ENCODE measurements at regions not wholly inside any gene's neighbourhood (a gene's known extent, or its start where the extent isn't known, plus 50 kb on each side); places are given as distances from the start of the nearest gene placed in this dataset.

DNA sequence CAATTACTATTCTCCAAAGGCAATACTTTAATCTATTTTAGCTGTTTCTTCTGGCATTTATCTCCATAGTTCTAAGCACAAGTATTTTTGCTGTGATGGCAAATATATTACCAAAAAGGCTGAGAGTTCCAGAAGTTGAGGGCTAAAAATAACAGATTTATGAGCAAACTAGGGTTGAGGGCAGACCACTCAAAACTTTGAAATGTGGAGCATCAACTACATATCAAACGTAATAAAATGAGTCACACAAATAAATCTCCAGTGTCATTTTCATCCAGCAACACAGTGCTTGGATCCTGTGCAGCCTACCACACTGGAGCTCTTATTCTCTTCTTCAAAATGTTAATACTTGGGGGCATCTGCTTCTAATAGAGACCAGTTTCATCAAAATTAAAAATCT is 163.9 kb downstream of the HS3ST1 start:
- DNase-seq, result no peak

DNA sequence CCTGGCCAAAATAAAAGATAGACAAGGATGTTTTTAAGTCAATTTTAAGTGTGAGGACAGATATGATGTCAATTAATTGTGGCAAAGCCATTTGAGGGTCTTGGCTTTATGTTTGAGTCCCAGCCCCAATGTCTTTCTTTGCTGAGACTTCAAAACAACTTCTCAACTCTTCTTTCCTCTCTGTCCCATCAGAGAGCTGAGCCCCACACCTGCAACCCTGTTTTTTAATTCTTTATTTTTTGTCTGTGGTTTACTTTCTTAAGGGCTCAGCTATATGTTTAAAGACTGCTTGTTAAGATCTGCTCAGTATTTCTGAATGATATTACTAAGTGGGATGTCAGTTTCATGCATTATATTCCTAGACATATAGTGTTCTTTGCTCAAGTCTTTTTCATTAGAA is 164.3 kb downstream of the HS3ST1 start:
- DNase-seq, result no peak

DNA sequence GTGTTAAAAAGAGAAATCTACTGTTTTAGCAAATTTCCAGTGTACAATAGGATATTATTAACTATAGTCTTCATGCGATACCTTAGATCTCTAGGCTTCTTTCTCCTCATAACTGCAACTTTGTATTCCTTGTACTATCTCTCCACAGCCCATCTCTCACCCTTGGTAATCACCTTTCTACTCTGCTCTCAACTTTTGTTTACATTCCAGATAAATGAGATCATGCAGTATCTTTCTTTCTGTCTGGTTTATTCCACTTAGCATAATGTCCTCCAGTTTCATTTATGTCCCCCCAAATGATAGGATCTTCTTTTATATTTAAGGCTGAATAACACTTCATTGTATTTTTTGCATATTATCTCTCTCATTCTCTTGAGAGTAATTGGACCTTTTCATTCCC is 165.5 kb downstream of the HS3ST1 start:
- DNase-seq, result no peak

DNA sequence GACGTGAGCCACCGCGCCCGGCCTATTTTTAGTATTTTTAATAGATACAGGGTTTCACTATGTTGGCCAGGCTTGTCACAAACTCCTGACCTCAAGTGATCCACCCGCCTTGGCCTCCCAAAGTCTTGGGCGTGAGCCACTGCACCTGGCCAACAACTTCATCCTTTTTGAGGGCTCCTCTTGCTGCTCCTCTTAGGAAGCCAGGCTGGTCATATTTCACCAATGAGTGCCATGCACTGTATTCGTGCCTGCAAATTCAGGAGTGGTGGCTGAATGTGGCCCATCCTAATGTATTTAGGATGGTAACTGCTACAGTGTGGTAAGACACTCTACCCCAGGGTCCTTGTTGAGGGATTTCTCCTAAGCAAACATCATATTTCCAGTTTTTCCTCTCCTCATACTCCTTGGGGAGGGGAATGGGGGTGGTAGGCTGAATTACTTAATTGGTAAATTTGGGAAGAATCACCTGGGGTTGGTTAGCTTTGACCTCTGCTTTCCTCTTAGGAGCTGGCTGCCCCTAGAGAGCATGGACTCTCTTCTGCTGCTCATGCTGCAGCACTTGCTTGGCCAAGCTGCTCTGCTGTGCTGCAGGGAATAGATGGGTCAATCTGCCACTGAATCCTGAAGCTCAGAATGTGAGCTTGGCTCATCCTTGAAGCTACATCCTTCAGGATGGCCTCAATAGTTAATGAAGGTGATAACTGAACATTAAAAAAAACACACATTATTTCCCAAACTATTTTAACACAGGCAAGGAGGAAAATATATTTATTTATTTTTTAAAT is 167.4 kb downstream of the HS3ST1 start:
- DNase-seq, result no peak

DNA sequence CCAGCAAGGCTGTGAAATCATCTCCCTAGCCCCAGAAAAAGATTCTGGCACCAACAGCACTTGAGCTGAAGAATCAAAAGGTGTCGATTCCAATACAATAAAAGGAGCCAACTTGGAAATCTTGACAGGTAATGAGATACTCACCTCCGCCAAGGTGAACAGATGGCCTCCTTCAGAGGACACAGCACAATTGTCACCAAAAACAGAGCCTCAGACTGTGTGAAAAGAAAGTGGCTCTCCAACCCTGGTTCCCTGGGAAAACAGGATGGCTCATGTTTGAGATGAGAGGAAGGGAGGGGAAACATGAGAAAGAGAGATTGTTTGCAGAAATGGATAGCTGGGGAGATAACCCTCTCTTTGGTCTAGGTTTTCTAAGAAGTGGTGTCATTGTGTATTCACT is 168.9 kb downstream of the HS3ST1 start:
- DNase-seq, result no peak

DNA sequence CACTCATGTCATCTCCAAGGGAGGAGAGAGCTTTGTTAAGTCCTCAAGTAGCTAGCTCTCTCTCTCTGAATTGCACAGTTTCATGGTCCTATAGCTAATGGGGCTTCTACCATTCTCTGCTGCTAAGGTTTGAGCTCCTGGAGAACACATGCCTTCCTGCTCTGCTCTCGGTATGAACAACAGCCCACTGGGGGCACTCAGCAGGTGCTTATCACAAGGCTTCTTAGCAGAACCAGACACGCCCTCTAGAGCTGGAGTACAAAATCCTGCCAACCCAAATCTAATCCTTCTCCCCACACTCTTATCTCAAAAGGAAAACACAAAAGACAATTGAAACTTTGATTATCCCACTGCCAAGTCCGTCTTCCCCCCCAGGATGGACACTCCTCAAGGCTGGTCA is 176.5 kb downstream of the HS3ST1 start:
- DNase-seq, result no peak

DNA sequence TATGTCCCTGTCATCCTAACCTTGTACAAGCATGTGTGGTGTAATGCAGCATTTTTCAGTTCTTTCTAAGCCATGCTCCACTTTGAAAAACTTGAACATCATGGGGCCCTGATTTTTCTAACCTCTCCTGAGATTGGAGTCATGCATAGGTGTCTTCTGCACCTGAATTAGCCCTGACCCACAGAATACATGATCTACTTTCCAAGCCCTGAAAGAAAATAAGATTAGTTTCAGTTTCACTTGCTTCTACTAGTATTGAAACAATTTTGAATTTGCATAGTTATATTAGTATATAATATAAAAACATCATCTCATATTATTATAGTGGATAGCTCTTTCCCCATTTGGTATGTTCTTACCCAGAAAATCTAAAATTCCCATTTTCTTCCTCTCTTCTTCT is 178.2 kb downstream of the HS3ST1 start:
- no peak for DNase-seq

DNA sequence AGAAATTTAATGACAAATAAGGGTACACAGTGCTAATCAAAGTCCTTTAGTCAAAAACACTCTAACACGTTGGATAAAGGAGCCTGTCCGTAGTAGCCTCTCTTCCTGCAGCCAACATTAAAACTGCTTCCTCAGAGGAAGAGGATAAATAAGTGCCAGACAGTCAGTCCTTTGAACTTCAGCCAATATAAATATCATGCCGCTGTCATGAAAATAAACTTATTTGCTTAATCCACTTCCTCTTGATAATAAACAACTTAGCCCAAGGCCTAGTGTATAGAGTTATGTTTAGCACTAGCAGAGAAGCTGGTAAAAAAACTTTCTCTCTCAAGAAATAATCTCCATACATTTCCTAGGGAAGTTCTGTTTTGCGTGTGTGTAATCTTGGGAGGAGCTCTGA is 196.7 kb downstream of the HS3ST1 start:
- DNase-seq, result peak; percentile 53

DNA sequence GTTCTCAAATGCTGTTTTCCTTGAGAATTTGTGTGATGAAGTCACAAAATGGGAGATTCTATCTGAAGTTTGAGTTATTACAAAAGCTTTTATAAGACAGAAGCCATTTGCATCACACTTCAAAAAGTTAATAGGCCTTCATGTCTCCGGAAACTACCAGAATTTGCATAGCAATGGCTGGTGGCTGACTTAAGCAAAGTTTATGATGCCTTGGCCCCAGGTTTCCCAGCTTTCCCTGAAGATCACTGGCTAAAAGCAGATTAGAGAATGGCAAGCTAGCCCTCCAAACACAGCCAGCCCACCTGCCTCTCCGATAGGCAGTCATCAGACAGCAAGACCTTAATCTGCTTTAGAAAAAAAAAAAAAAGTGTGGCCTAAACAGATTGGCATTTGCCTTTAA is 197.8 kb downstream of the HS3ST1 start:
- DNase-seq, result no peak

DNA sequence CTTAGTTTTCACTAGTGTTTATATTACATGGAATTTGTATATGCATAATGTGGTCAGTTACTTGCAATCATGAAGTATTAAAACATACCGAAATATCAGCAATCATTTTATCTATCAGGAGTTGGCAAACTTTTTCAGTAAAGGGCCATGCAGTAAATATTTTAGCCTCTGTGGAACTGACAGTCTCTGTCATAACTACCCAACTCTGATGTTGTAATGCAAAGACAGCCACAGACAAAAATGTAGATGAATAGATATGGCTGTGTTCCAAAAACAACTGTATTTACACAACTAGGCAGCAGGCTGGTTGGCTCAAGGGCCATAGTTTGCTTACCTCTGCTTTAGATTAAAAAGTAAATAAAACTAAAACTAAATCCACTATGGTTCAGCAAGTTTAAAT is 200.2 kb downstream of the HS3ST1 start:
- DNase-seq, result no peak

DNA sequence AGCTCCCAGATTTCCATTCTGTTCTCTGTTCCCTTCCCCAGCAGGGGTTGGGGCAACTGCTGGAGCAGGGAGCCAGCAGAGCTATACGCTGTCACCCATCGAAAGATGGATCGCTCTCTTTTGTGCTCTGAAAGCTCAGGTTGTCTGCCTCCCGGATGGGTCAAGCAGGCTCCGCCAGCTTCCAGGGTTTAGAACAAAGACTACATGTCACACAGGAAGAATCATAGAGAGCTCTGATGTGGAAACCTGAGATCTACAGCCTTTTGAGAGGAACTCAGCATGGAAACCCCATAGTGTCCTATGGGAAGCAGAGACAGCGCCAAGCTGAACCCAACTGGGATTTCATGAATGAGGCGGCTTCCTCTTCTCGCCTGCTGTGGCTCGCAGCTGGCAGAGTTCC is 205.4 kb downstream of the HS3ST1 start:
- DNase-seq, result peak; percentile 80

DNA sequence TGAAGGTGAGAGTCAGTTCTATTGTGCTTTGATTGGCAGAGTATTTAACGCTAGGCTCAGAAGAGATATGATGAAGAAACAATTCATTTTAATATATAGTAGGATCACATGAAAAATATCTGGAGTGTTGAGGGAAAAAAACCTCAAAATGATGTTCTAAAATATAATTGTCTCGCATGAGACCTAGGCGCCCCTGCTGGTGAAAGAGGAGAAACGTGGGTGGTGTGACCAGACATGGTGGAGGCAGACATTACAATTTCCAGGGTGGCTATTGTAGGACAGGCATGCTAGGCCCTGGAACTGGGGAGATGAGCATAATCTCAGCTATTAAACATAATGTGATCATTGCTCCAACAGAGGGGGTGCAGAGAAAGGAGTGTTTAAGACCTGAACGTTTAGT is 210.0 kb downstream of the HS3ST1 start:
- DNase-seq, result no peak

DNA sequence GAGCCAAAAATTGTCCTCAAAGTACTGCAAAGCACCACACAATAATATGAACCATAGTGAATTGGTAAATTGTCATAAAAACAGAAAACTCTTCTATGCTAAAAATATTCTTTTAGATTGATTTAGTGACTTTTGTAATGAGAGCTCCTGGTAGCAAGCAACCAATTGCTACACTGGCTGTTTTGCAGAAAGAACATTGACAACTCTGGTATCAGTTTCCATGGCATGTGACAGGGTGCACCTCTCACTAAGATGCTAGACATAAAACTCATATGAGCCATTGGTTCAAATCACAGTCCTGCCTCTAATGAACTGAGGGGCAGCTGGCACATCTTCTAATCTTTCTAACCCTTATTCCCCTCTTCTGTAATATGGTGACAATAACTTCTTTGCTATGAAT is 212.2 kb downstream of the HS3ST1 start:
- DNase-seq, result no peak

DNA sequence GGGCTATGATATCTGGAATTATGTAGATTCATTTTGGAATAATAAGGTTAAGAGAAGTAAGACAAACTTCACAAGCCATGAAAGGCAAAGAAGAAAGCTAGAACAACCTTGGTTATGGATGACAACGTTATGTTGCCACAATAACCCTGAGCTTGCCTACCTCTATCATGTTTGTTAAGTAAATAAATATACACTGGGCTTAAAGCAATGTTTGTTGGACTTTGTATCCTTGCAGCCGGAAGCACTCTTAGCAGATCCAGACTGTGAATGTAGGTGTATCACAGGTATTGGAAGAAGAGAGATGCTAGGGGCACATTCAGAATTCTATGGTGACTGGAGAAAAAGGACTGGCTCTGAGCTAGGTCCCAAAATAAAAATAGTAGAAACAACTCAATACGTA is 214.4 kb downstream of the HS3ST1 start:
- DNase-seq, result no peak

DNA sequence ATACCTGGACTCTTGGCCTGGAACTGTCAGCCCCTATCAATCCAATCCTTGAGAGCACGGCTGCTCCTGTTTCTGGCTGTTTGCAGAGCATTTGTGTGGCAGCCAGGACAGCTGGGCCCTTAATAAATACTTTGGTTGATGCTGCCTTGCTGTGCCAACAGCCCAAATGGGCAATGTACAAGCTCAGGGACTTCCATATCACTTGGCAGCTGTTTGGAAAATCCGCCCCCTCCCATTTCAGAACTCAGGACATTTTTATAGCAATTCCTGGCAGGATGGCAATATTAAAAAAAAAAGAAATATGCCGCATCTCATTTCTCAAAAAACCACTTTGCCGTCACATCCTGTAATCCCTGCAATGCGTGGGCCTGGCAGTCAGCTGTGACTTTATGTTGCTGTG is 218.9 kb downstream of the HS3ST1 start:
- DNase-seq, result no peak

DNA sequence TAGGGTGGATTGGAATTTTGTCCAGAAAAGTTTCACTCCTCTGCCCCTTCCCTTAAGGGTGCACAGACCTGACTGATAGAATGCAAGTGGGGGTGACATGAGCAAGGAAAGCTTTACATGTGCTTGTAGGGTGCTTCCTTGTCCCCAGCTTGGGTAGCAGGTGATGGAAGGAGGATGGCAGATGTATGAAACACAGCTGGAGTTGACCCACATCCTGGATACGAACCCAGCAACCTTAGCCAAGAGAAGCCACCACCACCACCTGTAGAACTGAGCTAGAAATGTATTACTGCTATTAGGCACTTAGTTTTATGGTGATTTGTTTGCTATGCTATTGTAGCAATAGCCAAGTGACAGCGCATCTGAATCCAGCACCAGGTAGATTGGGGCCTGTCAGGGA is 227.4 kb downstream of the HS3ST1 start:
- DNase-seq, result no peak

DNA sequence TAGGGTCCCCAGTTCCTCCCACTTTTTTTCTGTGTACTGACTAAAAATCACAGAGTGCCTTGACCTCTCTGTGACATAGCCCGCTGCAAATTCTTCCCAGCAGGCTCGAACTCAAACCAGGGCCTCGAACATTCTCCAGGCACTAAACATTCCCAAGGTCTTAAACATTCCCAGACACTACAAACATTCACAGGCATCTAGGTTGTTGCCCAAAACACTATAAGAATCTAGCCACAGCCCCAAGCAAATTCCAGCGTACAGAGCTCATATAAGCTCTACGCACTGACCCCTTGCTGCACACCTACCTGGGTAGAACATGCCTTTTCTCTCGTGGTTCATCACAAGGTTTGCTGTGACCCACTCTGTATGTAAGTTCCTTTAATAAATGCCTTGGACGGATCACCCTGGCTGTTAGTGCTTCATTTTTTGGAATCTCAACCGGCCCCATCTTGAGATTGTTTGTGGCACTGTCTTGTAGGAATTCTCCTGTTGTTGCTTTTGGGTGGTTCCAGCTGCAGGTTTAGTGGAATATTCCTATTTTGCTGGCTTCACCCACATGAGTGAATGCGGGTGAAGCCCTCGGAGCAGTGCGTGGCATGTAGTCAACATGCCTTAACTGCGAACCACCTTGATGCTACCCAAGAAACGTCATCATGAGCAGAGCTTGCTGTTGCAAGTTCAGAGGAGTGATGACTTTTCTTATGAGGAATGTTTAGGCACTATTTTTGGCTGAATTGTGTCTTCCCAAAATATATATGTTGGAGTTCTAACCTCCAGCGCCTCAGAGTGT is 230.0 kb downstream of the HS3ST1 start:
- DNase-seq, result no peak

DNA sequence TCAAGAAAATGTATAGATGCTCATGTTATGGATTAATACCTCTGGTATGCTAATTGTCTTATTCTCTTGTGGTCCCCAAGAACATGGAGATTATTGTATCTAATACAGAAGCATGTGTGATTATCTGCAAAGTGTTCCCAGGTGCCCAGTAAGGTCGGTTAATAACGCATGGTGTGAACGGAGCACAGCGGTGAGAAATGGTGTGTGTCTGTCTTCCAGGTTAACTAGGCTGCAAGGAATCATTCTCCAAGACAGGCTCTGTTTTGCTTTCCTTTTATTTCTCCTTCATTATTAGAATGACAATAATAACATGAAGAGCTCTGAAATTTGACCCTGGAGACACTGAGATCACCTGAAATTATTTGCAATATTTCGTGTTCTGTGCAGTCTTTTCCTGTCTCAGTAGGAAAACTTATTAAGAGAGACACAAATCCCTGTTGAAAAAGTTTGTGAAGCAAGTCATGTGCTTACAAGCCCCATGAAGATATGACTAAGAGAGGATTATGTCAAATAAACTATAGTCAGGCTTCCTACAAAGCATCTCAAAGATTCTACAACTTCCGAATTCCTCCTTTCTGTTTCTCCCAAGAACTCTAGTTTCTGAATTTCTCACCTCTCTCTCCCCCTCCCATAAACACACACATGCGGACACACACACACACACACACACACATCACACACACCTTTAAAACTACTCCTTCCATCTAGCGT is 230.9 kb downstream of the HS3ST1 start:
- DNase-seq, result no peak

DNA sequence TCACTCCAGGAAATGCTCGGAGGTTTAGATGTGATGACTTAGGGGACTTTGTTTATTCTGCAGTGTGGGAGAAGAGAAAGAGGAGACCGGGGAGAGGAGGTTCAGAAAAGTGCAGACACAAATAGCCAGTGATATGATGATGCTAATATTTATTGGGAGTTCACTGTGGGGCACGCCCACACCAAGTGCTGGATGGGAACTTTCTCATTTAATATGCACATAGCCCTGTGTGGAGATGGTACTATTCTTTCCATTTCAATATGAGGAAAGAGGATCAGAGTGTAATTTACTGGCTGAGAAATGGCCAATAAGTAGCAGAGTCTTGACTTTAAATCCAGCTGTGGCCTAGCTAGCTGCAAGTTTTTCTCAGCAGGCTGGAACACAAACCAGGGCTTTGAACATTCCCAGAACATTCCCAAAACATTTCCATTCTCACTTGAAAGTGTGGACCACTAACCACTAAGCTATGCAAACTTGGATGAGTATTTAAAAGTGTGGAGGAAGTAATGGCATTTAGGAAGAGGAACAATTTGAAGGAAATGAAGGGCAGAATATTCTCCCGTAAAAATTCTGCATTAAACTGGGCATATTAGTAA is 231.7 kb downstream of the HS3ST1 start:
- DNase-seq, result no peak

DNA sequence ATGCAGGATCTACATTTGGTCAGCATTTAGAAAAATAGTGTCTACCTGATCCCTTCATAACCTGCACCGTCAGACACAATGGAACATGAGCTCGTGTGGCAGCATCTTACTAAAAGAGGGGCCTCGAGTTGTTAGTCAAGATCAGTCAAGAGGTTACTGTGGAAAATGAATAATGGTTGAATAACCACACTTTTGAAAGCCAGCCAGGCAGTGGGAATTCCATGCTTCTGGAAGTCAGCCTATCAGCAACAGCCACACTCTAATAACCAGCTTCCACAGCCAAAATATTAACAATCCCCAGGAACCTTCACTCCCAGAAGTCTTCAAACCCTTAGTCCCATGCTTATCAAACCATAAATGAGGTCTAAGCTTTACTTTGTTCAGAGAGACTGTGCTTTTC is 234.3 kb downstream of the HS3ST1 start:
- no peak for DNase-seq

DNA sequence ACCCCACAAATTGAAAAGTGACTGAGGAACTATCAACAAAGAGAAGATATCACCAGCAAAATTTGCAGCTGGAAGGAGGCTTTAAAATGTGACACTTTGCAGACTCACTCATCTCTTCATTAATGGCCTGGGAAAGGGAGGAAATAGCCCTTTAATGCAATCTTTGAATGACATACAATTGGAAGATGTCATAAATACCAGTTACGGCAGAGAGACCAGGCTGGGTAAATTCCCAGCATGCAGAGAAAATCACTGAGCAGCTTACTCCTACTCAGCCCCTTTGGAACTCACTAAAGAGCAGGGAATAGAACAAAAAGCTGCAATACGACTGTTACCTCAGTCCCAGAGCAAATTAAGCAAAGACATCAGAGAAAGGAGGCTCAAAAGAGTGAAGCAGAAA is 238.9 kb downstream of the HS3ST1 start:
- no peak for DNase-seq

DNA sequence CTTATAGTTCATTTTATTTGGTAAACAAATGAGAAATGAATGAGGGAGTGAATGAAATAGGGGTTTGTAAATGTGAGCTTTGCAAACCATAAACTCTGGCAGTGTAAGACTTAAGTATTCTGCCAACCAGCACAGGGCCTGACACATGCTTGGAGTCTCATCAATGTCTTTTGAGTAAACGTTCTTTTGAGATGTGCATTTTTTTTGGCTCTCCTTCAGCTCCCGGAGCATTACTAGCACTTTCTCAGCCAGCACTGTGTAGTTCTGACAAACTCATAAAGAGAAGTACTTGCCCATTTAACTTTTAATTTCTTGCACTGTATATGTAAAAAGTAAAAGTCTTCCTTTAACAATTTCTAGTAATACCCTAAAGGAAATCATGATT is 245.3 kb downstream of the HS3ST1 start:
- DNase-seq, result no peak

DNA sequence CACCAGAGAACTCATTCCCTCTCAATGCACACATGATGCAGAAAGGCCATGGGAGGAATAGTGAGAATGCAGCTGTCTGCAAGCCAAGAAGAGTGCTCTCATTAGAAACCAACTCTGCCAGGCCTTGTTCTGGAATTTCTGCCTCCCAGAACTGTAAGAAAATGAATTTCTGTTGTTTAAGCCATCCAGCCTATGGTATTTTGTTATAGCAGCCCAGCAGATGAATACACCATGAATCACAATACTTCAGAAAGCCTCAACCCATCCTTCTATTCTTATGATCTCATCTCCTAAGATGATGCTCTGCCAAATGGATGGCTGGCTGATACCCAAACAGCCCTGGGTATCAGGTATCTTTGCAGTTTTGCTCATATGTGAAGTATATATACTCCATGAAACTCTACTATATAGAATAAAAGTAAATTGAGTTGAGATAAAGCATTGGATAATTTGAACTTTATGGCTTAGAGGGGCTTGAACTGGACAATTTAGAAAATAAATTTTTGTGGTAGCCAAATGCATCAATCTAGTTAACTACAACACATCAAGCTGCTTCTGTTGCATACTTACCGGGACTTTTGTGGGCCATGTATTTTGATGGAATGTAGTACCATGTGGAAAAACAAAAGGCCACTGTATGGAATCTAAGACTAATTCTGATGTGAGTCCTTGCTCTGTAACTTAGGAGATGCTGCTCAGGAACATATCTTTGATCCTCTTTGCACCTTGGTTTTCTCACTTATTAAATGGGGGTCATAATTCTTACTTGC is 245.9 kb downstream of the HS3ST1 start:
- DNase-seq, result no peak
